ENCODE measurements at regions not wholly inside any gene's neighbourhood (a gene's known extent, or its start where the extent isn't known, plus 50 kb on each side); places are given as distances from the start of the nearest gene placed in this dataset.

- intact Hi-C loops (cut with micrococcal nuclease) = no loop called here
- dilution Hi-C loops (cut with HindIII; ENCODE audit: low sequenced_read_pairs, unreplicated experiment) = no loop called here
- no CpG with 5 or more reads among the region's 2 CpGs for WGBS, 2 experiments (ENCODE audit: extremely low coverage in 2 of 2, insufficient read length in 1 of 2)
- Histone ChIP-seq H3K79me1 (ENCODE audit: low read depth in 1 of 2, low read length in 2 of 2) (no peaks in the 10 kb centered on the region), H4K20me1 (ENCODE audit: insufficient read depth, low read length) (no peaks in the 10 kb centered on the region), H2BK15ac (ENCODE audit: low read depth, low read length) (no peak overlapping the region), H3K23ac (ENCODE audit: low read depth, low read length) (no peak overlapping the region), H3K14ac (replicated peaks; ENCODE audit: low read depth, low read length) (no peak overlapping the region), H4K5ac (ENCODE audit: low read depth, low read length) (no peak overlapping the region), H3K9me1 (ENCODE audit: insufficient read depth, low read length) (no peaks in the 10 kb centered on the region), H2AFZ (replicated peaks; ENCODE audit: low read length, poor library complexity) (no peak overlapping the region), H3K4me1 (ENCODE audit: control insufficient read depth, insufficient read depth, low read length) (peaks cover 2% of the 10 kb centered on the region; the same call in 1 of the 2 replicates), H2BK5ac (ENCODE audit: low read depth, low read length, poor library complexity, severe bottlenecking) (no peak overlapping the region), H3K4me2 (ENCODE audit: low read depth, low read length) (no peak overlapping the region), H3K18ac (ENCODE audit: low read depth, low read length) (no peak overlapping the region), H2BK120ac (ENCODE audit: low read depth, low read length) (no peak overlapping the region), H2AK5ac (ENCODE audit: low read depth, low read length) (no peak overlapping the region), H4K8ac (ENCODE audit: low read depth in 2 of 2, low read length in 2 of 2) (no peak overlapping the region), H3K56ac (ENCODE audit: extremely low read depth, insufficient read depth, low read length) (no peak overlapping the region), H2AK9ac (replicated peaks; ENCODE audit: low read depth, low read length, poor library complexity) (no peak overlapping the region), H2BK20ac (ENCODE audit: low read depth, low read length) (no peak overlapping the region), H3K9ac (ENCODE audit: low read depth, low read length) (no peak overlapping the region), H3K4ac (ENCODE audit: low read depth, low read length) (no peak overlapping the region), H3K27ac (ENCODE audit: insufficient read depth, low read length) (no peak overlapping the region), H3K9me3 (ENCODE audit: control insufficient read depth, insufficient read depth, low read length) (no peaks in the 10 kb centered on the region), H3K27me3 (ENCODE audit: control insufficient read depth, insufficient read depth, low read length) (no peaks in the 10 kb centered on the region), H3K4me3 (ENCODE audit: insufficient read depth, low read depth, low read length) (no peak overlapping the region), H4K91ac (ENCODE audit: insufficient read depth, low read depth, low read length) (no peak overlapping the region), H3K36me3 (ENCODE audit: control insufficient read depth, insufficient read depth, low read length) (no peaks in the 10 kb centered on the region)
- TF ChIP-seq SMC3 (IDR thresholded peaks at IDR 0.05; ENCODE audit: low read depth, low read length) (no peak), MAFK (IDR thresholded peaks at IDR 0.05; ENCODE audit: low read depth, low read length) (no peak), RAD21 (IDR thresholded peaks at IDR 0.05; ENCODE audit: low read length) (no peak), CHD1 (IDR thresholded peaks at IDR 0.05; ENCODE audit: low read depth, low read length) (no peak), FOS (IDR thresholded peaks at IDR 0.05; ENCODE audit: low read depth, low read length) (no peak), CEBPB (IDR thresholded peaks at IDR 0.05; ENCODE audit: low read depth, low read length) (no peak), MAZ (IDR thresholded peaks at IDR 0.05; ENCODE audit: borderline replicate concordance, low read depth, low read length) (no peak)
- ChIA-PET CTCF (no interaction called here), POLR2A (ENCODE audit: unreplicated experiment) (no interaction called here)
- BruUV-seq (replicated peaks) = no TSS peak
- ATAC-seq (ENCODE audit: low read depth) (no peak), DNase-seq (no peak)
- in situ Hi-C loops (cut with MboI; ENCODE audit: low sequenced_read_pairs) = no loop called here
Observed at GRCh38 chr14:54192610-54193009, 204.2 kb upstream of the CDKN3 start.
